Liver (tissue), 8 donors: ENCODE measurements at regions not wholly inside any gene's neighbourhood (a gene's known extent, or its start where the extent isn't known, plus 50 kb on each side); places are given as distances from the start of the nearest gene placed in this dataset.

Experiments
- DNase-seq: peaks from one replicate; pipeline ENCODE4 v3.0.0-alpha.2; 2017; ENCODE audit warnings: low spot score
- H3K27ac ChIP-seq, 2 donors: one replicate each; pipeline ENCODE4 v1.7.0; 2013; ENCODE audit warnings: inconsistent platforms in 2 of 2, low read length in 2 of 2, control low read depth in 1 of 2, low read depth in 1 of 2, mild to moderate bottlenecking in 1 of 2
- H3K27me3 ChIP-seq, 4 donors: one replicate each; pipeline versions ENCODE4 v1.6.1 to v1.7.0; 2013; ENCODE audit warnings: low read length in 3 of 4, inconsistent platforms in 1 of 4, mild to moderate bottlenecking in 1 of 4, moderate library complexity in 1 of 4; ENCODE audit not compliant: control insufficient read depth in 4 of 4, insufficient read depth in 4 of 4
- H3K36me3 ChIP-seq, 4 donors: one replicate each; pipeline versions ENCODE4 v1.6.1 to v1.7.0; 2013; ENCODE audit warnings: low read length in 3 of 4, mild to moderate bottlenecking in 3 of 4, low read depth in 1 of 4, moderate library complexity in 1 of 4; ENCODE audit not compliant: control insufficient read depth in 4 of 4, insufficient read depth in 3 of 4
- H3K4me1 ChIP-seq, 4 donors: one replicate each; pipeline versions ENCODE4 v1.6.1 to v1.7.0; 2013; ENCODE audit warnings: low read length in 3 of 4, mild to moderate bottlenecking in 3 of 4, moderate library complexity in 1 of 4; ENCODE audit not compliant: control insufficient read depth in 4 of 4, insufficient read depth in 4 of 4
- H3K4me3 ChIP-seq, 3 donors: one replicate each; pipeline versions ENCODE4 v1.6.1 to v1.7.0; 2013; ENCODE audit warnings: low read length in 3 of 3, control low read depth in 1 of 3, low read depth in 1 of 3, mild to moderate bottlenecking in 1 of 3
- H3K9ac ChIP-seq, 2 donors: one replicate each; pipeline ENCODE4 v1.7.0; 2013; ENCODE audit warnings: low read length in 2 of 2, mild to moderate bottlenecking in 2 of 2, moderate library complexity in 2 of 2, control low read depth in 1 of 2, low read depth in 1 of 2
- H3K9me3 ChIP-seq, 4 donors: one replicate each; pipeline versions ENCODE4 v1.6.1 to v1.7.0; 2013; ENCODE audit warnings: low read length in 3 of 4; ENCODE audit not compliant: control insufficient read depth in 4 of 4
- EGR1 ChIP-seq, 2 donors: IDR thresholded peaks; 2 replicates each; pipeline ENCODE4 v1.6.1; 2016 to 2018; ENCODE audit warnings: antibody characterized with exemption in 2 of 2, low read depth in 2 of 2
- FOXA1 ChIP-seq: IDR thresholded peaks from 2 replicates; pipeline ENCODE4 v1.6.1; 2016; ENCODE audit warnings: antibody characterized with exemption
- FOXA2 ChIP-seq: IDR thresholded peaks from 2 replicates; pipeline ENCODE4 v1.6.1; 2016; ENCODE audit warnings: antibody characterized with exemption
- GABPA ChIP-seq, 2 donors: IDR thresholded peaks in 1 of 2; conservative IDR thresholded peaks in 1 of 2; 2 replicates each; pipeline ENCODE4 v1.6.1; 2016; ENCODE audit warnings: antibody characterized with exemption in 2 of 2, mild to moderate bottlenecking in 1 of 2, moderate library complexity in 1 of 2
- HNF4A ChIP-seq, 2 donors: conservative IDR thresholded peaks; 2 replicates each; pipeline ENCODE4 v1.6.1; 2016; ENCODE audit warnings: antibody characterized with exemption in 2 of 2, mild to moderate bottlenecking in 2 of 2
- HNF4G ChIP-seq: IDR thresholded peaks from 2 replicates; pipeline ENCODE4 v1.6.1; 2016; ENCODE audit warnings: antibody characterized with exemption
- JUND ChIP-seq, 2 donors: IDR thresholded peaks; 2 replicates each; pipeline ENCODE4 v1.6.1; 2016; ENCODE audit warnings: antibody characterized with exemption in 2 of 2
- NR2F2 ChIP-seq: IDR thresholded peaks from 2 replicates; pipeline ENCODE4 v1.6.1; 2016; ENCODE audit warnings: antibody characterized with exemption
- RAD21 ChIP-seq, 2 donors: IDR thresholded peaks; 2 replicates each; pipeline ENCODE4 v1.6.1; 2016; ENCODE audit warnings: antibody characterized with exemption in 2 of 2, mild to moderate bottlenecking in 2 of 2
- RXRA ChIP-seq, 2 donors: IDR thresholded peaks; 2 replicates each; pipeline ENCODE4 v1.6.1; 2017 to 2018; ENCODE audit warnings: antibody characterized with exemption in 2 of 2, mild to moderate bottlenecking in 1 of 2
- SP1 ChIP-seq: IDR thresholded peaks from 2 replicates; pipeline ENCODE4 v1.6.1; 2018; ENCODE audit warnings: antibody characterized with exemption, mild to moderate bottlenecking
- TAF1 ChIP-seq: conservative IDR thresholded peaks from 2 replicates; pipeline ENCODE4 v1.6.1; 2016; ENCODE audit warnings: antibody characterized with exemption, mild to moderate bottlenecking
- WGBS: extraction: QIAGEN DNeasy Blood & Tissue Kit; methylation state at CpG from one replicate; pipeline ENCODE4 v1.1.7; 2013; 5-methylcytosine and 5-hydroxymethylcytosine counted together
- TF ChIP-seq, protein P1 (sequence below): IDR thresholded peaks from 2 replicates; pipeline ENCODE4 v1.6.1; 2016; ENCODE audit warnings: antibody characterized with exemption
- TF ChIP-seq, protein P2 (sequence below): fragments of 150-350 bp; IDR thresholded peaks from 2 replicates; pipeline ENCODE4 v1.5.1; 2017; ENCODE audit warnings: improper control_type of control experiment, low read depth, low read length; ENCODE audit not compliant: missing input control
- TF ChIP-seq, protein P3 (sequence below): IDR thresholded peaks from 2 replicates; pipeline ENCODE4 v1.6.1; 2016; ENCODE audit warnings: antibody characterized with exemption
- TF ChIP-seq, protein P4 (sequence below): IDR thresholded peaks from 2 replicates; pipeline ENCODE4 v1.6.1; 2016; ENCODE audit warnings: antibody characterized with exemption
- TF ChIP-seq, protein P5 (sequence below): IDR thresholded peaks from 2 replicates; pipeline ENCODE4 v1.6.1; 2016; ENCODE audit warnings: antibody characterized with exemption, mild to moderate bottlenecking
- donor health status: healthy.
- donor health status: healthy.
- donor health status: healthy.
- donor health status: healthy.
- donor health status: healthy.

DNA sequence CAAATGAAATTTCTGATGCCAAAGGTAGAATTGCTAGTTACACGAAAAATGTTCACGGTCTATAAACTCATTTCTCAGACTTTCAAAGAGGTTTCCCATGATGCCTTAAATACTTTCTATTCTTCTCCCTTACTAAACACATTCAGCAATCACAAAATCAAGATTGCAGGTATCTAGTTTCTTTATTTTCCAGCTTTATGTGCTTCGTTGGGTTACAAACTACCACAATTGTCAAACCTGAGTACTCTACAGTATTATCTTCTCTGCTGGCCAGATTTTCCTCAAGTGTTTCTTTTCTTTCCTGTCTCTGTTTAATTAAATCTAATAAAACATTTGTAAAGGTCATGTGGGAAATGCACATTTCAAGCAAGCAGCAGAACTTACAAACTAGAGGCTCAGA, 201.8 kb upstream of the ZNF385D start:
- Histone ChIP-seq H3K9ac (no peak overlapping the region), H3K27ac (no peak overlapping the region), H3K9me3 (no peaks in the 10 kb centered on the region), H3K27me3 (no peaks in the 10 kb centered on the region), H3K4me1 (peaks cover 1 to 15% (median 13%) of the 10 kb centered on the region in 4 donors), H3K4me3 (no peak overlapping the region), H3K36me3 (no peaks in the 10 kb centered on the region)
- 86% methylated on average over 3 of the region's 3 CpGs for WGBS
- no peak for DNase-seq
- TF ChIP-seq HNF4A (conservative IDR thresholded peaks at IDR 0.05) (no peak), GABPA (IDR thresholded peaks at IDR 0.05 in 1 of 2, conservative IDR thresholded peaks at IDR 0.05 in 1 of 2) (no peak), JUND (IDR thresholded peaks at IDR 0.05) (no peak), TAF1 (no peak), RAD21 (IDR thresholded peaks at IDR 0.05) (no peak), HNF4G (no peak), SP1 (no peak), FOXA1 (no peak), NR2F2 (no peak)
- TF ChIP-seq, protein P1, sequence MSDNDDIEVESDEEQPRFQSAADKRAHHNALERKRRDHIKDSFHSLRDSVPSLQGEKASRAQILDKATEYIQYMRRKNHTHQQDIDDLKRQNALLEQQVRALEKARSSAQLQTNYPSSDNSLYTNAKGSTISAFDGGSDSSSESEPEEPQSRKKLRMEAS = no peak
- TF ChIP-seq, protein P2, sequence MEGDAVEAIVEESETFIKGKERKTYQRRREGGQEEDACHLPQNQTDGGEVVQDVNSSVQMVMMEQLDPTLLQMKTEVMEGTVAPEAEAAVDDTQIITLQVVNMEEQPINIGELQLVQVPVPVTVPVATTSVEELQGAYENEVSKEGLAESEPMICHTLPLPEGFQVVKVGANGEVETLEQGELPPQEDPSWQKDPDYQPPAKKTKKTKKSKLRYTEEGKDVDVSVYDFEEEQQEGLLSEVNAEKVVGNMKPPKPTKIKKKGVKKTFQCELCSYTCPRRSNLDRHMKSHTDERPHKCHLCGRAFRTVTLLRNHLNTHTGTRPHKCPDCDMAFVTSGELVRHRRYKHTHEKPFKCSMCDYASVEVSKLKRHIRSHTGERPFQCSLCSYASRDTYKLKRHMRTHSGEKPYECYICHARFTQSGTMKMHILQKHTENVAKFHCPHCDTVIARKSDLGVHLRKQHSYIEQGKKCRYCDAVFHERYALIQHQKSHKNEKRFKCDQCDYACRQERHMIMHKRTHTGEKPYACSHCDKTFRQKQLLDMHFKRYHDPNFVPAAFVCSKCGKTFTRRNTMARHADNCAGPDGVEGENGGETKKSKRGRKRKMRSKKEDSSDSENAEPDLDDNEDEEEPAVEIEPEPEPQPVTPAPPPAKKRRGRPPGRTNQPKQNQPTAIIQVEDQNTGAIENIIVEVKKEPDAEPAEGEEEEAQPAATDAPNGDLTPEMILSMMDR = no peak
- TF ChIP-seq, protein P3, sequence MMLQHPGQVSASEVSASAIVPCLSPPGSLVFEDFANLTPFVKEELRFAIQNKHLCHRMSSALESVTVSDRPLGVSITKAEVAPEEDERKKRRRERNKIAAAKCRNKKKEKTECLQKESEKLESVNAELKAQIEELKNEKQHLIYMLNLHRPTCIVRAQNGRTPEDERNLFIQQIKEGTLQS = no peak
- TF ChIP-seq, protein P4, sequence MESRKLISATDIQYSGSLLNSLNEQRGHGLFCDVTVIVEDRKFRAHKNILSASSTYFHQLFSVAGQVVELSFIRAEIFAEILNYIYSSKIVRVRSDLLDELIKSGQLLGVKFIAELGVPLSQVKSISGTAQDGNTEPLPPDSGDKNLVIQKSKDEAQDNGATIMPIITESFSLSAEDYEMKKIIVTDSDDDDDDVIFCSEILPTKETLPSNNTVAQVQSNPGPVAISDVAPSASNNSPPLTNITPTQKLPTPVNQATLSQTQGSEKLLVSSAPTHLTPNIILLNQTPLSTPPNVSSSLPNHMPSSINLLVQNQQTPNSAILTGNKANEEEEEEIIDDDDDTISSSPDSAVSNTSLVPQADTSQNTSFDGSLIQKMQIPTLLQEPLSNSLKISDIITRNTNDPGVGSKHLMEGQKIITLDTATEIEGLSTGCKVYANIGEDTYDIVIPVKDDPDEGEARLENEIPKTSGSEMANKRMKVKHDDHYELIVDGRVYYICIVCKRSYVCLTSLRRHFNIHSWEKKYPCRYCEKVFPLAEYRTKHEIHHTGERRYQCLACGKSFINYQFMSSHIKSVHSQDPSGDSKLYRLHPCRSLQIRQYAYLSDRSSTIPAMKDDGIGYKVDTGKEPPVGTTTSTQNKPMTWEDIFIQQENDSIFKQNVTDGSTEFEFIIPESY = no peak
- TF ChIP-seq, protein P5, sequence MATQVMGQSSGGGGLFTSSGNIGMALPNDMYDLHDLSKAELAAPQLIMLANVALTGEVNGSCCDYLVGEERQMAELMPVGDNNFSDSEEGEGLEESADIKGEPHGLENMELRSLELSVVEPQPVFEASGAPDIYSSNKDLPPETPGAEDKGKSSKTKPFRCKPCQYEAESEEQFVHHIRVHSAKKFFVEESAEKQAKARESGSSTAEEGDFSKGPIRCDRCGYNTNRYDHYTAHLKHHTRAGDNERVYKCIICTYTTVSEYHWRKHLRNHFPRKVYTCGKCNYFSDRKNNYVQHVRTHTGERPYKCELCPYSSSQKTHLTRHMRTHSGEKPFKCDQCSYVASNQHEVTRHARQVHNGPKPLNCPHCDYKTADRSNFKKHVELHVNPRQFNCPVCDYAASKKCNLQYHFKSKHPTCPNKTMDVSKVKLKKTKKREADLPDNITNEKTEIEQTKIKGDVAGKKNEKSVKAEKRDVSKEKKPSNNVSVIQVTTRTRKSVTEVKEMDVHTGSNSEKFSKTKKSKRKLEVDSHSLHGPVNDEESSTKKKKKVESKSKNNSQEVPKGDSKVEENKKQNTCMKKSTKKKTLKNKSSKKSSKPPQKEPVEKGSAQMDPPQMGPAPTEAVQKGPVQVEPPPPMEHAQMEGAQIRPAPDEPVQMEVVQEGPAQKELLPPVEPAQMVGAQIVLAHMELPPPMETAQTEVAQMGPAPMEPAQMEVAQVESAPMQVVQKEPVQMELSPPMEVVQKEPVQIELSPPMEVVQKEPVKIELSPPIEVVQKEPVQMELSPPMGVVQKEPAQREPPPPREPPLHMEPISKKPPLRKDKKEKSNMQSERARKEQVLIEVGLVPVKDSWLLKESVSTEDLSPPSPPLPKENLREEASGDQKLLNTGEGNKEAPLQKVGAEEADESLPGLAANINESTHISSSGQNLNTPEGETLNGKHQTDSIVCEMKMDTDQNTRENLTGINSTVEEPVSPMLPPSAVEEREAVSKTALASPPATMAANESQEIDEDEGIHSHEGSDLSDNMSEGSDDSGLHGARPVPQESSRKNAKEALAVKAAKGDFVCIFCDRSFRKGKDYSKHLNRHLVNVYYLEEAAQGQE = no peak

DNA sequence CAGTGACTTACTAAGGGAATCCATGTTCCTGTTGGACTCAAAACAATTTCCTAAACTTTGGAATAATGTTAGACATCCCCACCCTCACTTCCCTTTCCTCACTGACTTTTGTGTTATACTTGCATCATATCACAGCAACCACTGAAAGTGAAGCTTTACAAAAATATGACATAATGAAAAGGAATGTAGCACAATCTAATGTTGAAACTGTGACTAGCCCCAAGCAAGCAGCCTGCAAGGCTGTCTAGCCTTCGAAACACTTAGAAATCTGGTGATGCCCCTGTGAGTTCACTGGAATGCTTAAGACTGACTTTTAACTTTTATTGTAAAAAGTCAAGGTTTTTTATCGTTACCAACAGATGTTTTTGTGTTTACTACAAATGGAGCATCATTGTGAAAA, 203.7 kb upstream of the ZNF385D start:
- DNase-seq = no peak
- no peak overlapping the region for H3K4me3 ChIP-seq
- peaks cover 1 to 23% (median 17%) of the 10 kb centered on the region in 4 donors for H3K4me1 ChIP-seq
- no peak overlapping the region for H3K9ac ChIP-seq
- H3K36me3 ChIP-seq = no peaks in the 10 kb centered on the region
- TF ChIP-seq TAF1 (no peak), GABPA (IDR thresholded peaks at IDR 0.05 in 1 of 2, conservative IDR thresholded peaks at IDR 0.05 in 1 of 2) (no peak), FOXA2 (no peak), RAD21 (IDR thresholded peaks at IDR 0.05) (no peak), HNF4G (no peak), EGR1 (IDR thresholded peaks at IDR 0.05; ENCODE audit: low read depth in 2 of 2) (no peak), FOXA1 (no peak), HNF4A (conservative IDR thresholded peaks at IDR 0.05) (no peak), JUND (IDR thresholded peaks at IDR 0.05) (no peak), RXRA (IDR thresholded peaks at IDR 0.05) (no peak)
- TF ChIP-seq, protein P3 = no peak
- TF ChIP-seq, protein P2 = no peak
- no peaks in the 10 kb centered on the region for H3K27me3 ChIP-seq
- no peaks in the 10 kb centered on the region for H3K9me3 ChIP-seq
- 67% methylated on average over 2 of the region's 2 CpGs for WGBS
- no peak overlapping the region for H3K27ac ChIP-seq
